Duodenal mucosa (tissue), 2 donors: ENCODE measurements at regions not wholly inside any gene's neighbourhood (a gene's known extent, or its start where the extent isn't known, plus 50 kb on each side); places are given as distances from the start of the nearest gene placed in this dataset.

ENCODE experiments used
- H3K27ac ChIP-seq: one replicate; pipeline ENCODE4 v1.7.0; 2013; ENCODE audit warnings: low read depth, low read length
- H3K27me3 ChIP-seq, 2 donors: one replicate each; pipeline ENCODE4 v1.7.0; 2013; ENCODE audit warnings: low read length in 2 of 2, control low read depth in 1 of 2; ENCODE audit not compliant: insufficient read depth in 2 of 2, control insufficient read depth in 1 of 2
- H3K36me3 ChIP-seq, 2 donors: one replicate each; pipeline ENCODE4 v1.7.0; 2013; ENCODE audit warnings: low read length in 2 of 2, control low read depth in 1 of 2; ENCODE audit not compliant: insufficient read depth in 2 of 2, control insufficient read depth in 1 of 2
- H3K4me1 ChIP-seq, 2 donors: one replicate each; pipeline ENCODE4 v1.7.0; 2013; ENCODE audit warnings: low read length in 2 of 2, control low read depth in 1 of 2; ENCODE audit not compliant: insufficient read depth in 2 of 2, control insufficient read depth in 1 of 2
- H3K4me3 ChIP-seq, 2 donors: one replicate each; pipeline ENCODE4 v1.7.0; 2013; ENCODE audit warnings: low read length in 2 of 2, low read depth in 1 of 2
- H3K9ac ChIP-seq, 2 donors: one replicate each; pipeline ENCODE4 v1.7.0; 2013; ENCODE audit warnings: low read length in 2 of 2, low read depth in 1 of 2
- H3K9me3 ChIP-seq, 2 donors: one replicate each; pipeline ENCODE4 v1.7.0; 2013; ENCODE audit warnings: low read length in 2 of 2, control low read depth in 1 of 2; ENCODE audit not compliant: control insufficient read depth in 1 of 2

DNA sequence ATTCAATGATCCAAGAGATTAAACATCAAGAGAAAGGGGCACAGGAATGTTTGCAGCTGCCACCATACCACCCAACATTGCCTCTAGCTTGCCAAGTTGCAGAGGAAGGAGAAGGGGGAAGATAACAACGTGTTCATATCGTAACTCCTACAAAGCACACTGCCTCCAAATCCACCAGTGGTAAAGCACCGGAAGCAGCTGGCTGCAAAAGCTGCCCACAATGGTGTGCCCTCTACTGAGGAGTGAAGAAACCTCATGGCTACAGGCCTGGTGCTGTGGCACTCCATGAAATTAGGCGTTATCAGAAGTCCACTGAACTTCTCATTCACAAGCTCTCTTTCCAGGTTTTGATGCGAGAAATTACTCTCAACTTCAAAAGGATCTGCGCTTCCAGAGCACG is 263.9 kb upstream of the STT3B start:
- H3K9me3 ChIP-seq: no peaks in the 10 kb centered on the region
- no peaks in the 10 kb centered on the region for H3K27me3 ChIP-seq
- H3K27ac ChIP-seq: no peak overlapping the region
- H3K9ac ChIP-seq: no peak overlapping the region
- H3K36me3 ChIP-seq: no peaks in the 10 kb centered on the region
- no peak overlapping the region for H3K4me3 ChIP-seq
- no peaks in the 10 kb centered on the region for H3K4me1 ChIP-seq

DNA sequence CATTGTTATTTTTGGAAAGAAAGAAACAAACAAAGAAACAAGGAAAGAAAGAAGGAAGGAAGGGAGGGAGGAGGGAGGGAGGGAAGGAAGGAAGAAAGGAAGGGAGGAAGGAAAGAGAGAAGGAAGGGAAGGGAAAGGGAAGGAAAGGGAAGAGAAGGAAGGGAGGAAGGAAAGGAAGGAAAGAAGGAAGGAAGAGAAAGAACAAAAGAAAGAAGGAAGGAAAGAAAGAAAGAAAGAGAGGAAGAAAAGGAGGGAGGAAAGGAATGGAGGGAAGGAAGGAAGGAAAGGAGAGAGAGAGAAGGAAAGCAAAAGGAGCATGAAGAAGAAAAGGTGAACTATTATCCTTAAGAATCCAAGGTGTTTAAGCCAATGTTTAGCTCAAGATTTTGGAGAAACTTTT is 262.7 kb upstream of the STT3B start:
- no peaks in the 10 kb centered on the region for H3K9me3 ChIP-seq
- H3K4me3 ChIP-seq: no peak overlapping the region
- no peak overlapping the region for H3K9ac ChIP-seq
- no peaks in the 10 kb centered on the region for H3K27me3 ChIP-seq
- no peaks in the 10 kb centered on the region for H3K36me3 ChIP-seq
- H3K27ac ChIP-seq: no peak overlapping the region
- no peaks in the 10 kb centered on the region for H3K4me1 ChIP-seq

- Histone ChIP-seq H3K27me3 (no peaks in the 10 kb centered on the region), H3K9me3 (no peaks in the 10 kb centered on the region), H3K9ac (no peak overlapping the region), H3K36me3 (no peaks in the 10 kb centered on the region), H3K27ac (no peak overlapping the region), H3K4me3 (no peak overlapping the region), H3K4me1 (no peaks in the 10 kb centered on the region)
These were observed 258.2 kb upstream of the STT3B start for GRCh38 chr3:31274326-31275024.

DNA sequence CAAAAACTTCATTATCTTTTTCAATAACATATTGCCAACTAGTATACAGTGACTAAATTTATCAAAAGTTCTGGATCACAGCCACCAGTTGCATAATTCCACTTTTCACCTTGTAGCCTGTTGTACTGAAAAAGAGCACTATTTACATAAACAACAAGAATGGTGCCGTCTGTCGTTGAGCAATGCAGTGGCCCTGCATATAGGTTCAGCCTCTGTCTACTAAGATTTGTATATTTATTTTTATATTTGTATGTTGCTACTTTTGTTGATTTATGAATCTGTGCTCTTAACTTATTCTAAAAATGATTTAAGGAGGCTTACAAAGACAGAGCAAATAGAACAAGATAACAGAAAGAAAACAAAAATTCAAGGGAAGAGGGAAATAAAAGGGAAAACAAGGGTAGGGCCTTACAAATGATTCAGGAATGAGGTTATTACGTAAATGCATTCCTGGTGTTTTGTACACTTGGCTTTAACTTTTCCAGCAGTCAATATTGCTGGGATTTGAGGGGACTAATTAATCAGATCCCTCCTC is 257.6 kb upstream of the STT3B start:
- H3K4me3 ChIP-seq: no peak overlapping the region
- H3K4me1 ChIP-seq: no peaks in the 10 kb centered on the region
- H3K27me3 ChIP-seq: no peaks in the 10 kb centered on the region
- H3K36me3 ChIP-seq: no peaks in the 10 kb centered on the region
- no peak overlapping the region for H3K27ac ChIP-seq
- H3K9me3 ChIP-seq: no peaks in the 10 kb centered on the region
- no peak overlapping the region for H3K9ac ChIP-seq

GRCh38 chr3:31275583-31275982 is 257.1 kb upstream of the STT3B start:
- no peak overlapping the region for H3K9ac ChIP-seq
- H3K36me3 ChIP-seq: no peaks in the 10 kb centered on the region
- H3K27me3 ChIP-seq: no peaks in the 10 kb centered on the region
- H3K4me3 ChIP-seq: no peak overlapping the region
- no peaks in the 10 kb centered on the region for H3K9me3 ChIP-seq
- no peak overlapping the region for H3K27ac ChIP-seq
- H3K4me1 ChIP-seq: no peaks in the 10 kb centered on the region

DNA sequence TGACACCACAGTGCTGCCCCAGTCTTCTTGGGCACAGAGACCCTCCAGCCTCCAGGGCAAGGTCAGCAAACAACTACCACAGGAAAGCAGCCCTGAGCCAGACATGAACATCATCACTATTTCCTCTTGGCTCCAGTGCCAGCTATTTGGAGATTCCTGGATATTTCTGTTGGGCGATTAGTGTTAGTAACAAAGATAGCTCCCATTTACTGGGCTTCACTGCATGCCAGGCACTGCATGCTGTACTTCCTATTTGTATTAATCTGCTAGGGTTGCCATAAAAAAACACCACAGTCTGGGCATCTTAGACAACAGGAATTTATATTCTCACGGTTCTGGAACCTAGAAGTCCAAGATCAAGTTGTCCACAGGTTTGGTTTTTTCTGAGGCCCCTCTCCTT is 255.1 kb upstream of the STT3B start:
- no peak overlapping the region for H3K9ac ChIP-seq
- no peaks in the 10 kb centered on the region for H3K4me1 ChIP-seq
- no peaks in the 10 kb centered on the region for H3K36me3 ChIP-seq
- no peaks in the 10 kb centered on the region for H3K9me3 ChIP-seq
- H3K27me3 ChIP-seq: no peaks in the 10 kb centered on the region
- no peak overlapping the region for H3K4me3 ChIP-seq
- H3K27ac ChIP-seq: no peak overlapping the region

GRCh38 chr3:31278532-31278931 is 254.2 kb upstream of the STT3B start:
- Histone ChIP-seq H3K4me1 (no peaks in the 10 kb centered on the region), H3K9ac (no peak overlapping the region), H3K9me3 (no peaks in the 10 kb centered on the region), H3K27ac (no peak overlapping the region), H3K27me3 (no peaks in the 10 kb centered on the region), H3K36me3 (no peaks in the 10 kb centered on the region), H3K4me3 (no peak overlapping the region)

GRCh38 chr3:31284776-31285175 is 247.9 kb upstream of the STT3B start:
- no peaks in the 10 kb centered on the region for H3K27me3 ChIP-seq
- no peaks in the 10 kb centered on the region for H3K4me1 ChIP-seq

DNA sequence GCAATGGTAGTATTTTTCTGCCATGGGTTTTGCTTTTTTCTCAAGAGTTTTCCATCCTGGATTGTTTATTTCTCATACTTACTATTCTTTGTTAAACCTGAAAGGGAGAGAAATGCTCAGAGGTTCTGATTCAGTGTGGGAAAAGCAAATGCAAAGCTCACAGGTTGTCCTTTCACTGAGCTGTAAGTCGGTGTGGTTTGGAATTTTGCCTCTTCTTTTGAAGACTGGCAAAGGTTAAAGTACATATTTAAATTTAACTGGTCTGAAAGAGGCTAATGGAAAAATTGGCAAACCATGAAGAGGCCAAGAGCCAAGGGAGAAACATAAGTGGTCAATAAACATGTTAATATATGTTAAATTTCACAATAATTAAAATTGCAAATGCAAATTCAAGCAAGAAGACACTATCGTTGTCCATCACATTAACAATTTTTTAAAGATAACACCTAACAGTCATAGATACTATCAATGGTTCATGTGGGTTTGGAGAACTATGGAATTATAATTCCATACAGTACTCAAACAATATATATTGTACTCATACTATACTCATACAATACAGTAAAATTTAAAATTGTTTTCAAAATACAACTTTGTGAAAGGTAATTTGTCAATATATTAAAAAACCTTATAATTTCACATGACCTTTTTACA is 246.8 kb upstream of the STT3B start:
- H3K9me3 ChIP-seq: no peaks in the 10 kb centered on the region
- no peak overlapping the region for H3K27ac ChIP-seq
- H3K36me3 ChIP-seq: no peaks in the 10 kb centered on the region
- no peak overlapping the region for H3K9ac ChIP-seq
- no peaks in the 10 kb centered on the region for H3K27me3 ChIP-seq
- no peak overlapping the region for H3K4me3 ChIP-seq
- H3K4me1 ChIP-seq: no peaks in the 10 kb centered on the region

More at GRCh38 chr3:31284776-31285175, 247.9 kb upstream of the STT3B start:
- no peaks in the 10 kb centered on the region for H3K36me3 ChIP-seq
- H3K9me3 ChIP-seq: no peaks in the 10 kb centered on the region
- H3K4me3 ChIP-seq: no peak overlapping the region
- H3K27ac ChIP-seq: no peak overlapping the region
- H3K9ac ChIP-seq: no peak overlapping the region

DNA sequence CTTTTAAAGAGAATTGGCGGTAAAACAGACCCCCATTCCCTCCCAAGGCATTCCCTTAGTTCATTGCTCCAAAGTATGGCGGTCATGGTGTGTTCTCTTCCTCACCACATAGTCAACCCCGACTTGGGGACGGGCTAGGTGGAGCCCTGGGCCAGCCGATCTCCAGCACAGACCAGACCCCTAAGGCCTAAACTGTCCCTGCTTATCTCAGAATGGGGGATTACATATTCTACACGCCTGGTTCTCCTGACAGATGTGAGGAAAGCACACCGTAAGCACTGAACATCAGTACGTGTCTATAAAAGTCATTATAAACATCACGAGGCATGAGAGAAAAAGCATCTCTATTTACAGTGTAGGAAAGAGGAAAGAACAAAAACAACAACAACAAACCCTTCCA is 244.5 kb upstream of the STT3B start:
- Histone ChIP-seq H3K9ac (no peak overlapping the region), H3K36me3 (no peaks in the 10 kb centered on the region), H3K4me3 (no peak overlapping the region), H3K4me1 (no peaks in the 10 kb centered on the region), H3K27me3 (no peaks in the 10 kb centered on the region), H3K27ac (no peak overlapping the region), H3K9me3 (no peaks in the 10 kb centered on the region)
